ENCODE measurements at regions not wholly inside any gene's neighbourhood (a gene's known extent, or its start where the extent isn't known, plus 50 kb on each side); places are given as distances from the start of the nearest gene placed in this dataset.

DNA sequence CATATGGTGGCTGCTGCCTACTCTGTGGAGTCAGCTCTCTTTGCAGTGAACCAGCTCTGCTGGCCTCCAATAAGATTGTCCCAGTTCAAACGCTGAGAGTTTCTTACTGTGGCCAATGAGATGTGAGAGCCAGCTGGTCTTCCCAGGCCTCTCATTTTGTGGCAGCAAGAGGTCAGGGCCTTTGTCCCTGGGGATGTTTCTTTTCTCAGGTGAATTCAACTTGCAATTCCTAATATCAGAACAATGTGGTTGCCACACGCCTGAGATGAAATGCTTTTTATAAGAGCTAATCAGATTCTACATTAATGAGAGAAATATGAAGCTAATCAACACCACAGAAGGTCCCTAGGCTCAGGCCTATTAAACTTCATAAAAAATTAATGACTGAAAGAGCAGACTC, 660.1 kb upstream of the CAMK1G start:
- H3K27ac Mint-ChIP-seq = no peak overlapping the region
- H3K36me3 Mint-ChIP-seq = no peaks in the 10 kb centered on the region
- DNase-seq (ENCODE audit: low spot score in 2 of 2) (no peak), ATAC-seq (no peak)
- no peaks in the 10 kb centered on the region for H3K4me1 Mint-ChIP-seq
- peaks cover 9% of the 10 kb centered on the region for H3K9me3 Mint-ChIP-seq
- no peak overlapping the region for H3K4me3 Mint-ChIP-seq

GRCh38 chr1:208923946-208924720, 659.4 kb upstream of the CAMK1G start:
- Mint-ChIP-seq H3K4me3 (no peak overlapping the region), H3K27ac (no peak overlapping the region), H3K4me1 (no peaks in the 10 kb centered on the region), H3K9me3 (peaks cover 9% of the 10 kb centered on the region), H3K36me3 (no peaks in the 10 kb centered on the region)
- no peak for ATAC-seq
- no peak for DNase-seq (ENCODE audit: low spot score in 2 of 2)

DNA sequence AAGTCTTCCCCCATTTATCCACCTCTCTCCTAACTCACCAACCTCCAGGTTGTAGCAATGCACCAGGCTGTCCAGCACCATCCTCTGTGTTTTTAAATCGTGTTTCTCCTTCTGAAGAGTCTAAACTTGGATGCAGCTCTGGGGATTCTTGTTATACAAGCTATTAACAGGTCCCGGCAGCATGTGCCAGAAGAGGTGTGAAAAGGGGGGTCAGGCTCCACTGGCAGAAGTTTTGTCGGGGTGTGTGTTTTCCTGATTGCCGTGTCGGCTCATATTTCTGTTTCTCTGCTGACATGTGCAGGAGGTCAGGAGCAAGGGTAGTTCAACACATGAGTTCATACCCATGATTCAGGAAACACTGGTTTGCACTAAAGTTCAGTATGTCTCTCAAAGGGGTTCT, 658.6 kb upstream of the CAMK1G start:
- H3K36me3 Mint-ChIP-seq = no peaks in the 10 kb centered on the region
- DNase-seq (ENCODE audit: low spot score in 2 of 2) = no peak
- H3K27ac Mint-ChIP-seq = no peak overlapping the region
- peaks cover 5% of the 10 kb centered on the region for H3K9me3 Mint-ChIP-seq
- H3K4me3 Mint-ChIP-seq = no peak overlapping the region
- no peak for ATAC-seq
- no peaks in the 10 kb centered on the region for H3K4me1 Mint-ChIP-seq

- H3K9me3 Mint-ChIP-seq = peaks cover 2% of the 10 kb centered on the region
- no peaks in the 10 kb centered on the region for H3K4me1 Mint-ChIP-seq
- DNase-seq (ENCODE audit: low spot score in 2 of 2) = no peak
These were observed 655.0 kb upstream of the CAMK1G start for GRCh38 chr1:208928349-208929010.

GRCh38 chr1:208929575-208929974, 653.9 kb upstream of the CAMK1G start:
- no peak overlapping the region for H3K27ac Mint-ChIP-seq

More at GRCh38 chr1:208928349-208929010, 655.0 kb upstream of the CAMK1G start:
- no peak overlapping the region for H3K4me3 Mint-ChIP-seq
- no peaks in the 10 kb centered on the region for H3K36me3 Mint-ChIP-seq
- H3K27ac Mint-ChIP-seq = no peak overlapping the region
- no peak for ATAC-seq

GRCh38 chr1:208931936-208932335, 651.6 kb upstream of the CAMK1G start:
- H3K36me3 Mint-ChIP-seq = no peaks in the 10 kb centered on the region
- H3K4me3 Mint-ChIP-seq = no peak overlapping the region
- no peak overlapping the region for H3K27ac Mint-ChIP-seq
- no peak for ATAC-seq
- no peaks in the 10 kb centered on the region for H3K4me1 Mint-ChIP-seq
- H3K9me3 Mint-ChIP-seq = peaks cover 3% of the 10 kb centered on the region
- no peak for DNase-seq (ENCODE audit: low spot score in 2 of 2)

More at GRCh38 chr1:208929575-208929974, 653.9 kb upstream of the CAMK1G start:
- DNase-seq (ENCODE audit: low spot score in 2 of 2) (no peak), ATAC-seq (no peak)
- Mint-ChIP-seq H3K4me1 (no peaks in the 10 kb centered on the region), H3K4me3 (no peak overlapping the region), H3K36me3 (no peaks in the 10 kb centered on the region), H3K9me3 (no peaks in the 10 kb centered on the region)

- H3K27ac Mint-ChIP-seq = no peak overlapping the region
- no peak overlapping the region for H3K4me3 Mint-ChIP-seq
- H3K9me3 Mint-ChIP-seq = peaks cover 3% of the 10 kb centered on the region
- H3K36me3 Mint-ChIP-seq = no peaks in the 10 kb centered on the region
- H3K4me1 Mint-ChIP-seq = no peaks in the 10 kb centered on the region
- DNase-seq (ENCODE audit: low spot score in 2 of 2) (no peak), ATAC-seq (no peak)
These were observed 649.5 kb upstream of the CAMK1G start for GRCh38 chr1:208933984-208934525.

DNA sequence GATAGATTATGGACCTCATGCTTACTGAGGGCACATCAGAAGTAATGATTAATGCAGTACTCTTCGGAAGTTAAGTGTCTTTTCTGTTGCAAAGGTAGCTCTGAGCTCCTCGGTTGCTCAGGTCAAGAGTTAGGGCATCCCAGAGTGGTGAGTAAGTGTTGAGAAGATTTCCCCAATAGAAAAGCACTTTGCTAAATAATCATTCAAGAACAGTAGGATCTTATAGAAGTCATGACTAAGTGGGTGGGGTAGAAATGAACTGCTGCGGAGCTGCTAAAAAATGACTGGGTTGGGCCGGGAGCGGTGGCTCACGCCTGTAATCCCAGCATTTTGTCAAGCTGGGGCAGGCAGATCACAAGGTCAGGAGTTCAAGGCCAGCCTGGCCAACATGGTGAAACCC, 648.6 kb upstream of the CAMK1G start:
- ATAC-seq = no peak
- no peak overlapping the region for H3K27ac Mint-ChIP-seq
- no peak for DNase-seq (ENCODE audit: low spot score in 2 of 2)
- no peaks in the 10 kb centered on the region for H3K36me3 Mint-ChIP-seq
- H3K4me3 Mint-ChIP-seq = no peak overlapping the region
- H3K4me1 Mint-ChIP-seq = no peaks in the 10 kb centered on the region
- H3K9me3 Mint-ChIP-seq = peaks cover 3% of the 10 kb centered on the region

DNA sequence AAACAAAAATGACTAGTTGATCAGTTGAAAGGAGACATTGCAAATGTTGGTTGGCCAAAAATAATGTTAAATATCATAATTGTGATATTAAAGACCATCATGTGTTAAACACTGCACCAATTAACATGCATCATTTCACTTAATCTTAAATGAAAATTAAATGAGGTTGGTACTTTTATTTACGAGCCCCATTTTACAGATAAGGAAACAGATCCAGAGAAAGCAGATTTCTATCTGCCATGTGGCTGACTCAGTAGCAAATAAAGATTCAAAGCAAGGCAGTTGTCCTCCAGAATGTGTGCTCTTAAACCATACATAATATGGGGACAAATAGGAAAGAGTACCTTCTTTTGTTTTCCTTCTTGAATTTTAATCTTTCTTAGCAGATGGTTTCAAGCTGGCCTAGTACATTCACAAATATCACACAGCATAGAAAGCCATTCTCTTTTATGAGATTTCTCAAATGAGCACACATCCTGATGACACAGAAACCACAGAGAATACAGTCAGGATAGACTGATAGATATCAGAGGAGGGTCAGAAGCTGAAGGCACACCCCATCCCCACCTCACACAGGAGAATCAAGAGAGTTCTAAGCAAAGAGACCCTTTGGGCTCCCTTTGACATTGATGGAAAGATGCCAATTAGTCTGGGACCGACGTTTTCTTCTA, 647.9 kb upstream of the CAMK1G start:
- Mint-ChIP-seq H3K36me3 (no peaks in the 10 kb centered on the region), H3K4me3 (no peak overlapping the region), H3K27ac (no peak overlapping the region), H3K9me3 (peaks cover 3% of the 10 kb centered on the region), H3K4me1 (no peaks in the 10 kb centered on the region)
- no peak for DNase-seq (ENCODE audit: low spot score in 2 of 2)
- ATAC-seq = no peak

DNA sequence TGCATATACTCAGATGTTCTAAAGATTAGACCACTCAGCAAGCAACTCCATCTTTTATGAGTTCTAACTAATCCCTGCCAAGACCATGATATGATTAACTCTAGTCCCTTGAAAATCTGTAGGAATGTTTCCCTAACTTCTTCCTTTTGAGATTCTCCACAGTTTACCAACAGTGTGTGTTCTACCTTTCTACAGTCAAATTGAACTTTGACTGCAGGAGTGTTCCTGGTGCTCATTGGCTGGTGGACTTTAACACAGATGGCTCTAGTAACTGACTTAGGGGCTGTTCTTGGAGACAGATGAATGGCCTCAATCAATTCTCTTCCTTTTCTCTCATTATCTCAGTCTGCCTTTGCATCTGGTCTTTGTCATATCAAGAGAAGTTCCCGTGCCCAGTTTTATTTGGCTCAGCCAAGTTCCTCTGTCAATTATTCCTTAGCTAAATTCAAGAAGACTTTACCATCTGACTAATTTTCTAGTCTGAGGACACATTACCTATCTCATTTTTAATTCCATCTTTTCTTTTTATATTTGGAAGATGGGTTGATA, 643.9 kb upstream of the CAMK1G start:
- Mint-ChIP-seq H3K4me3 (no peak overlapping the region), H3K27ac (no peak overlapping the region), H3K36me3 (no peaks in the 10 kb centered on the region), H3K4me1 (no peaks in the 10 kb centered on the region), H3K9me3 (peaks cover 3% of the 10 kb centered on the region)
- DNase-seq (ENCODE audit: low spot score in 2 of 2) (no peak), ATAC-seq (no peak)

- DNase-seq (ENCODE audit: low spot score in 2 of 2) (no peak), ATAC-seq (no peak)
- Mint-ChIP-seq H3K4me3 (no peak overlapping the region), H3K9me3 (no peaks in the 10 kb centered on the region), H3K4me1 (no peaks in the 10 kb centered on the region), H3K36me3 (no peaks in the 10 kb centered on the region), H3K27ac (no peak overlapping the region)
These were observed 641.0 kb upstream of the CAMK1G start for GRCh38 chr1:208942394-208943130.

DNA sequence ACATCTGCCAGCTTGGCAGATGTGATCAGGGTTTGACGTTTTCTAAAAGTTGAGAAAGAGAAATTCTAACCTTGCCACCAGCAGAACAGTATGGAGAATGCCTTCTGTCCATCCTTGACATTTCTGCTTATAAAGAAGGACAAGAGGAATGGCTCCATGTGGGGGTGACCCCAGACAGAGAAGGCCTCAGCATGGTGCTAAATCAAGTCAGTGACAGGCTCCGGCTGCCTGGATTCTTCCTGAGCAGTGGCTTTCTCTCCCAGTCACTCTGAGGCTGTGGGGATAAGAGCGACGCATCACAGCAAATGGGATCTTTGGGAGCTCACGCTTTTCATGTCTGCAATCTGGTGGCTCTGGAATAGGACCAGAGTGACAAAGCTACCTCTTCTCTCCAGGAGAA, 640.2 kb upstream of the CAMK1G start:
- Mint-ChIP-seq H3K9me3 (no peaks in the 10 kb centered on the region), H3K27ac (no peak overlapping the region), H3K4me3 (no peak overlapping the region), H3K36me3 (no peaks in the 10 kb centered on the region), H3K4me1 (no peaks in the 10 kb centered on the region)
- no peak for ATAC-seq
- no peak for DNase-seq (ENCODE audit: low spot score in 2 of 2)

- no peaks in the 10 kb centered on the region for H3K9me3 Mint-ChIP-seq
These were observed 638.5 kb upstream of the CAMK1G start for GRCh38 chr1:208944981-208945451.

GRCh38 chr1:208950206-208950605, 633.3 kb upstream of the CAMK1G start:
- Mint-ChIP-seq H3K36me3 (no peaks in the 10 kb centered on the region), H3K27ac (no peak overlapping the region), H3K4me1 (no peaks in the 10 kb centered on the region), H3K9me3 (peaks cover 4% of the 10 kb centered on the region), H3K4me3 (no peak overlapping the region)
- DNase-seq (ENCODE audit: low spot score in 2 of 2) = no peak
- no peak for ATAC-seq

More at GRCh38 chr1:208944981-208945451, 638.5 kb upstream of the CAMK1G start:
- no peaks in the 10 kb centered on the region for H3K36me3 Mint-ChIP-seq
- H3K4me1 Mint-ChIP-seq = no peaks in the 10 kb centered on the region
- no peak overlapping the region for H3K4me3 Mint-ChIP-seq
- no peak overlapping the region for H3K27ac Mint-ChIP-seq
- ATAC-seq (no peak), DNase-seq (ENCODE audit: low spot score in 2 of 2) (no peak)
